HG02981 (cell line): ENCODE measurements at regions not wholly inside any gene's neighbourhood (a gene's known extent, or its start where the extent isn't known, plus 50 kb on each side); places are given as distances from the start of the nearest gene placed in this dataset.
"Not testable (repeated sequence)": the region's sequence is repeated elsewhere in the genome, so short reads cannot be mapped to it uniquely, and the experiment has no call there.

Experiments
- ATAC-seq: cut with Tn5 transposase; IDR thresholded peaks from one replicate; pipeline ENCODE4 v1.9.1; 2021; ENCODE audit warnings: mild to moderate bottlenecking, moderate library complexity; ENCODE audit not compliant: unreplicated experiment

DNA sequence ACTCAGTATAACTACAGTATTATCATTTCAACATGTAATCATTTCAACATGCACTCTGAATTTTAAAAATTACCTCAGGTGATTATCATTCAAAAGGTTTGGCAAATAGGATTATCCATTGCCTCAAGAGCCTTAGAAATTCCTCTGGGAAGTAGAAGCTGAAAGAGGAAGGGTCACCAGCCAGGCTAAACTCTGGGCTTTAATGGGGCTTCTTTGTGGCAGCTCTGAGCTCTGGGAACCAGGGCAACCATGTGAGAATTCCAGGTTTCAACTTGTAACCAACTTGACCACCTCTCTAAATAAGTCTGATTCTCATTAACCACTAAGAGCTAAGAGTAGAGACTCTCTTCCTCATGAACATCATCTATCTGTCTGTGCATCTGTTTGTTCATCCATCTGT lies 117.2 kb upstream of the MED14 start:
- no peak for ATAC-seq

DNA sequence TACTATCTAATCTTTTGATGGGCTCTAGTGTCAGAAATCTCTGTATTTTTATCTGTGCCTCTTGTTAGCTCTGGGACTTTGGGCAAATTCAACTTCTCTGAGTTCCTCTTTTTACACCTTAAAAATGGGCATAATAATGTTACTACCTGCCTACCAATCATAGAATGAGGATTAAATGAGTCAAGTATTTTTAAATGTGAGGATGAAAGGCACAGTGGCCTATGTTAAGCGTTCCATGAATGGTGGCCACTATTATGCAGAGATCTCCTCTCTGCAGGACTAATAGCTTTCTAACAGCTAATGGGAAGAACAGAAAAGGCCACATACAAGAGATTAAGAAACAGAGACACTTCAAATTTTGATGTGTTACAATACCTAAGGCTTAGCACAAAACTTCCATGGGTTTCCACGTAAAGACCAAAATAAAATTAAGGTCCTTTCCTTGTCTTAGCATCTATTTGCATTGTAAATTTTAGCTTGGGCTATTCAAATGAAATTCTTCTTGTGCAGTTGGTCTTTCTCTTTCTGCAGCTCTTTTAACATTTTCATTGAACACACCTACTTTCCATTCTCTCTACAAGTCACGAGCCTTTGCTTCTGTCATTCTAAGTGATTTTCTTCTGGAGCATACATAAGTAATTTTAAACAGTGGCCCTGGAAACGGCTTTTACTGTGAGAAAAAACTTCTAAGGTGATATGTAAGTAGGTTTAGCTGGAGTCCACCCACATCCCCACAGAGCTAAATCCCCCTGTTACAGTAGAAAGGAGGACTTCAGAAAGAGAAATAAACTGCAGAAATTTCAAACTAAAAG lies 117.9 kb upstream of the MED14 start:
- ATAC-seq = no peak

DNA sequence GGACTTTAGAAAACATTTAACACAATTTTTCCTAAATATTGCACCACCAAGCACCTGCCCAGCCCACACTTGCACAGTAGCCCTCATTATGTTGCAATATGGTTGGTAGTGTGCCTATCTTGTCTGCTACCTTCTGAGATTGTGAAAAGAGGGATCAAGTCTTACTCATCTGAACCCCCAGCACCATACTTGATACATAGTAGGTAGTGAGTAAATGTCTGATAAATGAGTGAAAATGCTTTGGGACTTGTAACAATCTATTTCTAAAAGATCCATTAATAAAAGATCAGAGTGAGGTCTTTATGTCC lies 118.4 kb upstream of the MED14 start:
- ATAC-seq = no peak

DNA sequence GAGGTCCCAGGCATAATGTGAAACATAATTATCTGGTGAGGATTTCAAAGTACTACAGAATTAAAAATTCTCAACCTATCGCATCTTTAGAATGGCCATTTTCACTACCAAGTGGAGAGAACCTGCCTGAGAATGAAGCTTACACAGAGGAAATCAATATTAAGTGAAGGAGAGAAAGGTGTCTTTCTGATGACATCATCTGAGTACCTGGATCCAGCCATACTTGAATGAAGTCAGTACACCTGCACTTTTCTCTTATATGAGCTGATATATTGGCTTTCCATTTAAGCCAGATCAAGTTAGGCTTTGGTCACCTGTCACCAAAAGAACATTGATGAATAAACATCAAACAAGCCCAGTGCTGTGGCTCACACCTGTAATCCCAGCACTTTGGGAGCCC lies 118.9 kb upstream of the MED14 start:
- no peak for ATAC-seq

DNA sequence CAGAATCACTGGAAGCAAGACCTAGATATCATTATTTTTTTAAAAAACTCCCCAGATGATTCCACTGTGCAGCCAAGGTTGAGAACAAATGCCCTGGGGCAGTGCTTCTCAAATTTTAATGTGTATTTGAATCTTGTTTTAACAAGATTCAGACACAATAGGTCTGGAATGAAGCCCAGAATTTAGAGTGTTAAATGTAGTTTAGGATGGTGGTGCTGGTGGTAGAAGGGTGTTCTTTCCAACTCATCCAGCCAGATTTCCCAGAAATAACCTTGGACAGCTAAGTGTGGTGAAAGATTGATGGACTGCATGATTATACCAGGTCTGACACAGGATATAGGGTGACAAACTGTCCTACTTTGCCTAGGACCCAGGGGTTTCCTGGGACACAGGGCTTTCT lies 120.1 kb upstream of the MED14 start:
- ATAC-seq = no peak

DNA sequence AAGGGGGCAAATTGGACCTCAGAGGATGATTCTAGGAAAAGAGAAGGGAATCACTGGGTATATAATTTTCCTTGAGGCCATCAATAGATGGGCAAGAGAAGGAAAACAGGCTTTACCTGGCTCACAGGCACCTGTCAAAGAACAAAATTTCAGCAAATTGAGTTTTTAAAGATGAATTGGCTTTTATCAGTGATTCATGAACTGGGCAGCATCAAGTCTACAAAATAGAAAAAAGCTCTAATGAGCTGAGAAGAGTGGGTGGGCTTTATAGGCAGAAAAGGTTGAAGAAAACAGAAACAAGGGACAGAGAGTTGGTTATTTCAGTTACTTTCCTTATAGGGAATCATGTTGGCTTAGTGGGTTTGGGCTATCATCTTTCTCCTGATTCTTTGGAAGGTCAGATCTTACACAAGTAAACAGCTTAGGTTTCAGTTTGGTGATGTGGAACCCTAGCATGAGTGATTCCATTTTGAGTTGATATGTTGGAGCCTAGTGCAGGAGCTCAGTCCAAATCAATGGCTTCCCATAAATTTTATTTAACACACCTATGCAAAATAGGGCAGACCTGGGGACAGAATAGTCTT lies 120.7 kb upstream of the MED14 start:
- no peak for ATAC-seq

DNA sequence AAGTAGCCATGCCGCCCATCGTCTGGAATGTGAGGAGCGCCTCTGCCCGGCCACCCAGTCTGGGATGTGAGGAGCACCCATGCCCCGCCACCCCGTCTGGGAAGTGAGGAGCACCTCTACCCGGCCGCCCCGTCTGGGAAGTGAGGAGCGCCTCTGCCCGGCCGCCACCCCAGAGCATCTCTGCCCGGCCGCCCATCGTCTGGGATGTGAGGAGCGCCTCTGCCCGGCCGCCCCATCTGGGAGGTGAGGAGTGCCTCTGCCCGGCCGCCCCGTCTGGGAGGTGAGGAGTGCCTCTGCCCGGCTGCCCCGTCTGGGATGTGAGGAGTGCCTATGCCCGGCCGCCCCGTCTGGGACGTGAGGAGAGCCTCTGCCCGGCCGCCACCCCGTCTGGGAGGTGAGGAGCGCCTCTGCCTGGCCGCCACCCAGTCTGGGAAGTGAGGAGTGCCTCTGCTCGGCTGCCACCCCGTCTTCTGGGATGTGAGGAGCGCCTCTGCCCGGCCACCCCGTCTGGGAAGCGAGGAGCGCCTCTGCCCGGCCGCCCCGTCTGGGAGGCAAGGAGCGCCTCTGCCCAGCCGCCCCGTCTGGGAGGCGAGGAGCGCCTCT lies 126.7 kb upstream of the MED14 start:
- ATAC-seq = not testable (repeated sequence)

DNA sequence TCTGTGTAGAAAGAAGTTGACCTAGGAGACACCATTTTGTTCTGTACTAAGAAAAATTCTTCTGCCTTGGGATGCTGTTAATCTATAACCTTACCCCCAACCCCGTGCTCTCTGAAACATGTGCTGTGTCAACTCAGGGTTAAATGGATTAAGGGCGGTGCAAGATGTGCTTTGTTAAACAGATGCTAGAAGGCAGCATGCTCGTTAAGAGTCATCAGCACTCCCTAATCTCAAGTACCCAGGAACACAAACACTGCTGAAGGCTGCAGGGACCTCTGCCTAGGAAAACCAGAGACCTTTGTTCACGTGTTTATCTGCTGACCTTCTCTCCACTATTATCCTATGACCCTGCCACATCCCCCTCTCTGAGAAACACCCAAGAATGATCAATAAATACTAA lies 127.9 kb upstream of the MED14 start:
- not testable (repeated sequence) for ATAC-seq

DNA sequence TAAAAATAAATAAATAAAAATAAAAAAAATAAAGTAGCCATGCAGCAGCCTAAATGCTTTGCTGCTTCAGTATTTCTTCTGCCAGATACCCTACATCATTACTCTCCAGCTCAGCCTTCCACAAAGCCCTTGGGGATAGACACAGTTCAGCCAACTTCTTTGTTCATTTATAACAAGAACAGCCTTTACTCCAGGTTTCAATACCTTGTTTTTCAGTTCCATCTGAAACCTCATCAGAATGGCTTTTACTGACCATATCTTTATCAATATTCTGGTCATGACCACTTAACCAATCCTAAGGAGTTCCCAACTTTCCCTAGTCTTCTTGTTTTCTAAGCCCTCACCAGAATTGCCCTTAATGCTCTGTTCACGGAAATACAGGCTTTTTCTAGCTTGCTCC lies 128.3 kb upstream of the MED14 start:
- no peak for ATAC-seq

DNA sequence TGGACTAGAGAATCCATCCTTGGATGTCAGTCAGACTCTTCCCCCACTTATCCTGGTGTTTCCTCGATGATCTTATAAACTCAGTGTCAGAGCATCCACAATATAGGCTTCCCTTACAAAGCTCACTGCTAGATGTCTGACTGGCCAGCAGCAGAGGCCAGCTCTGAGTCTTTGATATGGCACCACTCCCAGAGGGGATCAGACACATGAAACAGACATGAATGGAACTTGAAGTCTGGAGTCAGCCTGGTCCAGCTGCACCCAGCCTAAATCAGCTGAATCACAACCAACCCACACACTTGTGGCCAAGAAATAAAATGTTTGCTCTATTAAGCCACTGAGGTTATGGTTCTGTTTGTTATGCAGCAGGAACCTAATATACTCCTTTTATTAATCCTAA lies 129.6 kb upstream of the MED14 start:
- no peak for ATAC-seq

DNA sequence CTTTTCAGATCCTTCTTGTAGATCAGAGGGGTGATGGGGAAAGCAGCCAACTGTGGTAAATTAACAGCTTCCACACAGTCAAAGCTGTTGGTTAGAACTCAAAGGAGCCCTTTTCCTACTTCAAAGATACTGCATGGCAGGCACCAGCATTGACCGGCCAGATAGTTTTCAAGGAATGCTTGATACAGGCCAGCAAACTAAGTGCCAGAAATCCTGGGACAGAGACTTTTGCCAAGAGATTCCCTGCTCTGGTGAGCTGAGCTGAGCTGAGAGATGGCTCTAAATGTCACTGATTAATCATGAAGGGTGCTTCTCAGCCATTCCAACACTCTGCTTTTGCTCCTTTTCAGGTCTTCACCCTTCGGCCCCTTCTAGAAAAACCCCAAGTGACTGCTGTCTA lies 131.6 kb upstream of the MED14 start:
- ATAC-seq = no peak

DNA sequence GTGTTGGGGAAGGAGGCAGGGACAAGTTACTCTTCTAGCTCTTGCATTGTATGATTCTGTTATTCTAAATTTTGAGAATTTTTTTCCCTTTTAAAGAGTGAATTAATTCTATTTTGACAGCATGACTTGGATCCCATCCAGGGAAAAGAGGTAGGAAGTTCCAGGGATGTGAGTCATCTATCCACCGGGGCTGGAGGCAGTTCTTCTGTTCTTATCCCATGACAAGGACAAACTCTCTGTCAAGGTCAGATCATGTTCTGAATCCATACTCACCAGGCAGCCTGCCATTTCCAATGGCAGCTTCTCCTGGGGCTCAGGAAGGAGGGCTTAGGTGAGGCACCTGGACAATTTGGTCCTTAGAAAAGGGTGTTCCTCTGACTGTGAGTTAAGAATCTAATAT lies 132.0 kb upstream of the MED14 start:
- no peak for ATAC-seq

DNA sequence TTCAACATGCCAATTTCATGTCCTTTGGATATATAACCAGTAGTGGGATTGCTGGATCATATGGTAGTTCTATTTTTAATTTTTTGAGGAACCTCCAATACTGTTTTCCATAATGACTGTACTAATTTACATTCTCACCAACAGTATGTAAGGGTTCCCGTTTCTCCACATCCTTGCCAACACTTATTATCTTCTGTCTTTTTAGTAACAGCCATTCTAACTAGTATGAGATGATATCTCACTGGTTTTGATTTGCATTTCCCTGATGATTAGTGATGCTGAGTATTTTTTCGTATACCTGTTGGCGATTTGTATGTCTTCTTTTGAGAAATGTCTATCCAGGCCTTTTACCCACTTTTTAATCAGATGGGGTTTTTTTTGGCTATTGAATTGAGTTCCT lies 133.5 kb upstream of the MED14 start:
- no peak for ATAC-seq

DNA sequence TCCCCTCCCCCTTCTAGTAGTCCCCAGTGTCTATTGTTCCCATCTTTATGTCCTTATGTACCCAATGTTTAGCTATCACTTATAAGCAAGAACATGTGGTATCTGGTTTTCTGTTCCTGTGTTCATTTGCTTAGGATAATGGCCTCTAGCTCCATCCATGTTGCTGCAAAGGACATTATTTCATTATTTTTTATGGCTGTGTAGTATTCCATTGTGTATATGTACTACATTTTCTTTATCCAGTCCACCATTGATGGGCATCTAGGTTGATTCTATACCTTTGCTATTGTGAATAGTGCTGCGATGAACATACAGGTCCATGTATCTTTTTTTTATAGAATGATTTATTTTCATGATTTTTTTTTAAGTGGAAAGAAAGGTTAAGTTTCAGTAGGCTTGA lies 135.6 kb upstream of the MED14 start:
- not testable (repeated sequence) for ATAC-seq

DNA sequence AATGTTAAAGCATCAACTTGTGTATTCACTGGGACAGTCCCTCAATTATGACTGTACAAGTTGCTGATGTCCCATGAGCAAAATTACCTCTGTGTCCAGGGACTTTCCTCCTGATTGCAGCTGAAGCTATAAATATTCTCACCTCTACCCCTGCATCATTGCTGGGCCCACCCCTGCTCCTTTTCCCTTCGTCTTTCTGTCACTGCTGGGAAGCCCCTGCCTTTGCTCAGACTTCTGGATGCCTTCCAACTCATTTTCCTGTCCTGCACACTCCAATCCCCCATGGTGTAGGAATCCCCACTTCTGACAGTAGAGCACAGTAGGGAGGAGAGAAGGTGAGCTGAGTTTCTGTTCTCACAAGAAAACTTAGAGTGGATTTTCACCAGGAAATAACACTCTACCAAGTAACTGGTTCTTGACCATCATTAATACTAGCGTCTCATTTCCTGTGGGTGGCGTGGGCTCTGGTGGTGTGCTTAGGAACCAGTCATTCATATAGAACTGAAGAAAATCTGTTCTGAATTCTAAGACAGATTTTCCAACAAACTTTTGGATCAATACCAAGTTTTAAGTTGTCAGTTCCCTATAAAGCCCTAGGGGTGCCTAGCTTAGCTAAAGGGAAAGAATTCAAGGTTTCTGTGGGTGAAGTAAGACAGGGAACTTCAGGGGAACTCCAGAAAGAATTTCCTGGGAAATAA lies 136.2 kb upstream of the MED14 start:
- ATAC-seq = peak; percentile 86

DNA sequence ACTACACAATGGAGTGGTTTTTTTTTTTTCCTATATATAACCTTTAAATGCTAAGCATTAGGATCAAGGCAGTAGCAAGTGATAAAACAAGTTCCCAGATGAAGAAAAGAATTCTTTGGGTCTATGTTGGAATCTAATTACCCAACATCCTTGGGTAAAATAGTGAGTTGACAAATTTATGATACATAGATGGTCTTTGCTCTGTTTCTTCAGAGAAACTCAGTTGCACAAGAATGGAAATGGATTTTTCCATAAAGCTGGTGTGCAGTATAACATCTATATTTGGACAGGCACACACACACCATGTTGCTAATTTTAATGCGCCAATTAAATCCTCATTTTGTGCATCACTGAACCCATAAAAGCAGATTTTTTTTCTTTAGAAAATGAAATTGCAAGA lies 137.0 kb upstream of the MED14 start:
- no peak for ATAC-seq

DNA sequence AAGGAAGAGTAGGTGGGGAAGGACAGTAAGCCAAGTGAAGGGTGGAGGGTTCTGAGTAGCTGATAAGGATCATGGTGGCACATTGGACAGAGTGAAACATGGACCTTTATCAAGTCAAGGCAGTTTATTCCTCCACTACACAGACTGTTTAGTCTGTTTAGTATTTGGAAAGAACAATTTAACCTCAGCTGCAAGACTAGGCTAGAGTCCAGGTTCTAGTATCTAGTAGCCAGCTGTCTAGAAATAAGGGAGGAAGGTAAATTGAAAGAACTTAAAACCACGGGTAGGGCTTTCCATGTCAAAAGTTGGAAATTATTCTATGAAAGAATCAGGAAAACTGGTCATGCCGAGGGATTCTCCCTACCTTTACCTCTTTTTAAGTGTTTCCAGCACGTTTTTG lies 140.1 kb upstream of the MED14 start:
- ATAC-seq = no peak

DNA sequence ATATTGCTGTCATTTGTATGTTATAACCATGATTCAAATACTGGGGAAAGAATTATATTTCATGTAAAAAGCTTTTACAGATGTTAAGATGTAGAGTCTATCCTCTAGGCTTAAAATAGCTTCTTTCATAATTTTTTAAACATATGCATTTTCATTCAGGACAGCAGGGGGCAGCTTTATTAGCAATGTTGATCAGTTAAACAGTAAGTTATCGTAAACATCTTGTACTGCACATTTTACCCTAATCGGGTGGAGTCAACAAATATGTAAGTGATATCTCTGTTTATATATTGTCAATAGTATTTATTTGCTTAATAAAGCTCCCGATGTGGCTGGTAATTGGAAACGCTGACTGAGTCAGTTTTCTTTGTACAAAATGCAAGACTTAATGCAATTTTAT lies 142.5 kb upstream of the MED14 start:
- no peak for ATAC-seq

DNA sequence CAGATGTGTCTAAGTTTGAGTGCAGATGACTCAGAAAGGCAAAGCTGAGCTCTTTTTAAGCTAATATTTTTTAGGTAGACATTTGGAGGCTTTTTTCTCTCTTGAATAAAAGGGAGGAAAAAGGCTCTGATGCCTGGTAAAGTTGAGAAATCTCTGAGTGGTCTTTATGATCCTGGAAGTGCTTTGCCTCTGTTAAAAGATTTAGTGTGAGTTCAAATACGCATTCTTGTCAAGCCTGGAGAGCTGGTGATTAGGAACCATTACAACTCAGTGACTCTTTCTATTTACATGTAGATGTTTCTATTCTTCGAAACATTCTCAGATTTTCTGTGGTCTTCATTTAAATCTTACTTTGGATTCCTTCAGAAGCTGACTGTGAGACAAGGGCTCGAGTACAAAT lies 143.4 kb upstream of the MED14 start:
- no peak for ATAC-seq

DNA sequence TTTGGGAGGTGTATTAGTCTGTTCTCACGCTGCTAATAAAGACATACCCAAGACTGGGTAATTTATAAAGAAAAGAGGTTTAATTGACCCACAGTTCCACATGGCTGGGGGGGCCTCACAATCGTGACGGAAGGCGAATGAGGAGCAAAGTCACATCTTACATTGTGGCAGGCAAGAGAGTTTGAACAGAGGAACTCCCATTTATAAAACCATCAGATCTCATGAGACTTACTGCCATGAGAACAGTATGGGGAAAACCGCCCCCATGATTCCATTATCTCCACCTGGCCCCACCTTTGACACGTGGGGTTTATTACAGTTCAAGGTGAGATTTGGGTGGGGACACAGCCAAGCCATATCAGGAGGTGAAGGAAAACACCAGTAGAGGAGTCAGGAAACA lies 143.8 kb upstream of the MED14 start:
- ATAC-seq = not testable (repeated sequence)

DNA sequence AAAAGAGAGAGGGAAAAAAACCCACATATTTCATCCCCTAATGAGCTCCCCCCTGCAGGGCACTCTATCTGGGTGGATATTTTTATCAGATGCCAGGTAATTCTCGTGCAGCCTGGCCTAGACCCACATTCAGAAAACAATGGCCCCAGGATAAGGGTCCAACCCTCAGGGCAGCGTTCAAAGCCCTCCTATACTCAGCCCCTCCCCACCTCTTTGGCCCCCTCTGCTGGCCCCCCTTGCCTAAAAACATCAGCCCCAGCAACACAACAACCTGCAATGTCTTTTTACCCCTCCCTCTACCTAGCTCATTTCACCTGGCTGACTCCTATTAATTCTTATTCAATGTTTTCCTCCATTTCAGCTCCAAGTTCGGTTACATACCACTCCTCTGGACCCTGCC lies 145.4 kb upstream of the MED14 start:
- no peak for ATAC-seq

DNA sequence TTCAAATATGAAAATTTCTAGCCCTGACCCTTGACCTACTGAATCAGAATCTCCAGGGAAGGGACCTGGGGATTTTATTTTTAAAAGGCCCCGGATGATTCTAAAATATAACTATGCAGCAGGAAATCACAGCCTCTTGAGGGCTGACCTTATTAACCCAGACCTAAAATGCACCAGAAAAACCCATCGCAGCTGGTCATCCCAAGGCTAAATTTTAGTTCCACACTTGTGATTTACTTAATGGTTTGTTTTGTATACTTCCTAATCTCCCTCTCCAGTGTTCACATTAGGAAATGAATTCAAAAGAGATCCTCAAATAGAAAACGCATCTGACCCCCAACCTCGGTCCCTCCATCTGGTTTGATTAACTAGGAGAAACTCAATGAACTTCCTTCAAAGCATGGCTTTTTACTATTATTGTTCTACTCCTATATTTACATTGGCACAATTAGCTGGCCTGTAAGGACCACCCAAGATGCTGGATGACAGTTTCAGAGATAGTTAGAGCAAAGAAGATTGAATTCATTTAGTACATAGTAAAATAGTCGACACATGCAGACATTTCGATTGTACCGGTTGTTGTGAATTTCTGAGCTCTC lies 147.8 kb upstream of the MED14 start:
- ATAC-seq = no peak
